DND-41 (cell line): ENCODE measurements at regions not wholly inside any gene's neighbourhood (a gene's known extent, or its start where the extent isn't known, plus 50 kb on each side); places are given as distances from the start of the nearest gene placed in this dataset.

Experiments
- ATAC-seq: fragments of 200-7000 bp; cut with Tn5 transposase; 3 replicates; pipeline ENCODE4 v1.9.1; 2021; ENCODE audit warnings: low read depth; ENCODE audit not compliant: insufficient read depth
- DNase-seq: peaks from one replicate; pipeline ENCODE4 v3.0.0-alpha.2; 2020
- H2AFZ ChIP-seq: 2 replicates; pipeline ENCODE4 v1.6.0; 2012; ENCODE audit warnings: low read depth, low read length
- H3K27ac ChIP-seq: 2 replicates; pipeline ENCODE4 v1.5.1; 2012; ENCODE audit warnings: low read length, inconsistent platforms
- H3K27me3 ChIP-seq: fragments of 200-600 bp; sonication (generic); 2 replicates; pipeline ENCODE4 v1.6.0; 2012; ENCODE audit warnings: low read length, mild to moderate bottlenecking, inconsistent platforms; ENCODE audit not compliant: insufficient read depth, poor library complexity
- H3K36me3 ChIP-seq: 2 replicates; pipeline ENCODE4 v1.5.1; 2012; ENCODE audit warnings: low read length, inconsistent platforms; ENCODE audit not compliant: insufficient read depth
- H3K4me1 ChIP-seq: 2 replicates; pipeline ENCODE4 v1.5.1; 2012; ENCODE audit warnings: mild to moderate bottlenecking, low read length; ENCODE audit not compliant: insufficient read depth
- H3K4me2 ChIP-seq: 2 replicates; pipeline ENCODE4 v1.6.0; 2012; ENCODE audit warnings: mild to moderate bottlenecking, moderate library complexity, low read length, inconsistent platforms; ENCODE audit not compliant: insufficient read depth
- H3K4me3 ChIP-seq, 2 experiments: fragments of 200-600 bp in 1 of 2; shearing (Covaris generic) in 1 of 2; 2 replicates each; pipeline ENCODE4 v1.5.1; 2012 to 2016; ENCODE audit warnings: inconsistent platforms in 2 of 2, low read length in 2 of 2, mild to moderate bottlenecking in 2 of 2, low read depth in 1 of 2, moderate library complexity in 1 of 2
- H3K79me2 ChIP-seq: 2 replicates; pipeline ENCODE4 v1.6.0; 2012; ENCODE audit warnings: low read length, inconsistent platforms; ENCODE audit not compliant: insufficient read depth
- H3K9ac ChIP-seq: 2 replicates; pipeline ENCODE4 v1.6.0; 2012; ENCODE audit warnings: low read depth, mild to moderate bottlenecking, inconsistent platforms, low read length, moderate library complexity
- H3K9me3 ChIP-seq: 2 replicates; pipeline ENCODE4 v1.5.1; 2012; ENCODE audit warnings: low read length, moderate library complexity, mild to moderate bottlenecking, inconsistent platforms; ENCODE audit not compliant: insufficient read depth, severe bottlenecking
- H4K20me1 ChIP-seq: 2 replicates; pipeline ENCODE4 v1.6.0; 2012; ENCODE audit warnings: low read length; ENCODE audit not compliant: insufficient read depth
- EZH2 ChIP-seq: IDR thresholded peaks from 3 replicates; pipeline ENCODE4 v1.6.1; 2012; ENCODE audit warnings: borderline replicate concordance, low read depth, mild to moderate bottlenecking, moderate library complexity, low read length, inconsistent platforms; ENCODE audit not compliant: severe bottlenecking
- TF ChIP-seq, protein P1 (sequence below): IDR thresholded peaks from 2 replicates; pipeline ENCODE4 v1.5.1; 2012; ENCODE audit warnings: borderline replicate concordance, low read length, moderate library complexity, mild to moderate bottlenecking; ENCODE audit not compliant: poor library complexity, severe bottlenecking; ENCODE audit errors: extremely low read depth

DNA sequence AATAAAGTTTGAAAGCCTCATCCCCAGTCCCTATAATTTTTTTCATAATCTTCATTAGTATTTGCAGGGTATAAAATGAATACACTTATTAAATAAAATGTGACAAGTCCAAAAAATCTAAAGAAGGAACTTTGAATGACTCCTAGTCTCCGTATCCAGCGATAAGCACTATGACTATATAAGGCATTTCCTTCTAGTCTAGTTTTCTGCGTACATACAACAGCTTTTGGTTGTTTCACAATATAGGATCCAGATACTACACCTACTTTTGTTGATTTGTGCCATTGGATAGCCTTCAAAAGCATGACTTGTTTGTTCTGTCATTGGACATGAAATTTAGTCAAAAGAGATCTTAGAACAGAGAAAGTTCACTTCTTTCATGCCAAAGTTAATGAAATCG lies 133.3 kb upstream of the PWP1 start:
- no peak overlapping the region for H3K9ac ChIP-seq
- no peaks in the 10 kb centered on the region for H3K9me3 ChIP-seq
- H2AFZ ChIP-seq = no peak overlapping the region
- H3K4me2 ChIP-seq = no peak overlapping the region
- H3K79me2 ChIP-seq = no peaks in the 10 kb centered on the region
- ATAC-seq (no peak), DNase-seq (no peak)
- no peaks in the 10 kb centered on the region for H3K4me1 ChIP-seq
- no peaks in the 10 kb centered on the region for H3K36me3 ChIP-seq
- no peak overlapping the region for H3K27ac ChIP-seq
- H3K27me3 ChIP-seq = peaks cover 8% of the 10 kb centered on the region
- H3K4me3 ChIP-seq = no peak overlapping the region
- TF ChIP-seq EZH2 = no peak
- TF ChIP-seq, protein P1, sequence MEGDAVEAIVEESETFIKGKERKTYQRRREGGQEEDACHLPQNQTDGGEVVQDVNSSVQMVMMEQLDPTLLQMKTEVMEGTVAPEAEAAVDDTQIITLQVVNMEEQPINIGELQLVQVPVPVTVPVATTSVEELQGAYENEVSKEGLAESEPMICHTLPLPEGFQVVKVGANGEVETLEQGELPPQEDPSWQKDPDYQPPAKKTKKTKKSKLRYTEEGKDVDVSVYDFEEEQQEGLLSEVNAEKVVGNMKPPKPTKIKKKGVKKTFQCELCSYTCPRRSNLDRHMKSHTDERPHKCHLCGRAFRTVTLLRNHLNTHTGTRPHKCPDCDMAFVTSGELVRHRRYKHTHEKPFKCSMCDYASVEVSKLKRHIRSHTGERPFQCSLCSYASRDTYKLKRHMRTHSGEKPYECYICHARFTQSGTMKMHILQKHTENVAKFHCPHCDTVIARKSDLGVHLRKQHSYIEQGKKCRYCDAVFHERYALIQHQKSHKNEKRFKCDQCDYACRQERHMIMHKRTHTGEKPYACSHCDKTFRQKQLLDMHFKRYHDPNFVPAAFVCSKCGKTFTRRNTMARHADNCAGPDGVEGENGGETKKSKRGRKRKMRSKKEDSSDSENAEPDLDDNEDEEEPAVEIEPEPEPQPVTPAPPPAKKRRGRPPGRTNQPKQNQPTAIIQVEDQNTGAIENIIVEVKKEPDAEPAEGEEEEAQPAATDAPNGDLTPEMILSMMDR = no peak
- no peaks in the 10 kb centered on the region for H4K20me1 ChIP-seq

DNA sequence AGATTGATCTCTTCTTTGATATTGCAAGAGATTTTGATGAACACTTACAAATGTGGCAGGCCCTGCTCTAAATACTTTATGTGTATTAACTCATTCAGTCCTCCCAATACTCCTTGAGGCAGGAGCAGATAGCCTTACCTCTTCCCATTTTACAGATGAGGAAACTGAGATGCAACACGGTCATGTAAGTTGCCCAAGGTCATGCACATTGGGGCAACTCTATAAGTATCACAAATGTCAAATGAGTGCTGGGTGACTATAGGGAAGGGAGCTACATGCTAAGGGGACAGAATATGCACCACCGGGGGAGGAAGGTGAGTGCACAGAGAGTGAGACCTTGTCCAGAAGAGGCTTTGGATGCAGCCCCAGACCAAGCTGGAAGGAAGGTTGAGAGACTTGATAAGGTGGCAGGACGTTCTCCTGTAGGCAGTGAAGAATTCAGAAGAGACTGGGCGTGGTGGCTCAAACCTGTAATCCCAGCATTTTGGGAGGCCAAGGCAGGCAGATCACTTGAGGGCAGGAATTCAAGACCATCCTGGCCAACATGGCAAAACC lies 132.3 kb upstream of the PWP1 start:
- H3K79me2 ChIP-seq = no peaks in the 10 kb centered on the region
- DNase-seq = no peak
- H3K4me2 ChIP-seq = no peak overlapping the region
- no peaks in the 10 kb centered on the region for H4K20me1 ChIP-seq
- TF ChIP-seq, protein P1 = no peak
- no peak for TF ChIP-seq EZH2
- no peak overlapping the region for H2AFZ ChIP-seq
- ATAC-seq = no peak
- H3K9me3 ChIP-seq = no peaks in the 10 kb centered on the region
- H3K27me3 ChIP-seq = peaks cover 3% of the 10 kb centered on the region
- H3K4me1 ChIP-seq = no peaks in the 10 kb centered on the region
- H3K36me3 ChIP-seq = no peaks in the 10 kb centered on the region
- no peak overlapping the region for H3K9ac ChIP-seq
- no peak overlapping the region for H3K27ac ChIP-seq
- H3K4me3 ChIP-seq = no peak overlapping the region

DNA sequence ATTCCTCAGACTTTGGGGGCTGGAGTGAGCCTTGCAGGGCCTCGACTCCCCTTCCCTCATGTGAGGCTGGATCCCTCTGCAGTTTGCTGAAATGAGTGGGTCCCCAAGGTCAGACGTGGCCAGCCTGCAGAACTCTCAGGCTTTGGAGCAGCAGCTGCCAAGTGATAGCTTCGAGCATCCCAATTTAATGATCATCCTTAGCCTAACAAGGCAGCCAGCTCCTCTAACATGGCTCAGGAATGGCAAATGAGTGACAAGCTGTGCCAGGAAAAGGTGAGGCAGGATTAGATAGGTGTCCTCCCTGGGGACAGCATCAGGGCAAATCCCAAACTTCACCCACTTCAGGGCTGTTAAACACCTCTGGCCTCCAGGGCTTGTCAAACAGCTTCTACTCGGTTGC lies 130.7 kb upstream of the PWP1 start:
- DNase-seq = no peak
- no peaks in the 10 kb centered on the region for H3K9me3 ChIP-seq
- H3K9ac ChIP-seq = no peak overlapping the region
- no peak for TF ChIP-seq EZH2
- TF ChIP-seq, protein P1 = no peak
- no peak overlapping the region for H3K4me3 ChIP-seq
- ATAC-seq = no peak
- peaks cover 3% of the 10 kb centered on the region for H3K27me3 ChIP-seq
- no peak overlapping the region for H3K4me2 ChIP-seq
- no peaks in the 10 kb centered on the region for H3K36me3 ChIP-seq
- no peaks in the 10 kb centered on the region for H3K4me1 ChIP-seq
- no peaks in the 10 kb centered on the region for H4K20me1 ChIP-seq
- H3K79me2 ChIP-seq = no peaks in the 10 kb centered on the region
- no peak overlapping the region for H2AFZ ChIP-seq
- H3K27ac ChIP-seq = no peak overlapping the region

DNA sequence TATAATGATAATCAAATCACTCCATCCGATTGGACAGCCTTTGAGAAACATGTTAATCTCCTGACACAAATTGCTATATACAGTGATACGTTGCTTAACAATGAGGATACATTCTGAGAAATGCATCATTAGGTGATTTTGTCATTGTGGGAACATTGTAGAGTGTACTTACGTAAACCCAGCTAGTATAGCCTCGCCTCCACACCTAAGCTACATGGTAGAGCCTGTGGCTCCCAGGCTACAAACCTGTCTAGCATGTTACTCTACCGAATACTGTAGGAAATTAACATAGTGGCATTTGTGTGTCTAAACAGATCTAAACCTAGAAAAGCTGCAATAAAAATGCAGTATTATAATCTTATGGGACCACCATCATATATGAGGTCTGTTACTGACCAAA lies 128.6 kb upstream of the PWP1 start:
- peaks cover 13% of the 10 kb centered on the region for H3K27me3 ChIP-seq
- no peak overlapping the region for H3K9ac ChIP-seq
- H4K20me1 ChIP-seq = no peaks in the 10 kb centered on the region
- H3K4me2 ChIP-seq = no peak overlapping the region
- no peak overlapping the region for H3K4me3 ChIP-seq
- TF ChIP-seq, protein P1 = no peak
- TF ChIP-seq EZH2 = no peak
- no peak overlapping the region for H2AFZ ChIP-seq
- ATAC-seq (no peak), DNase-seq (no peak)
- H3K4me1 ChIP-seq = no peaks in the 10 kb centered on the region
- no peaks in the 10 kb centered on the region for H3K36me3 ChIP-seq
- no peak overlapping the region for H3K27ac ChIP-seq
- H3K79me2 ChIP-seq = no peaks in the 10 kb centered on the region
- H3K9me3 ChIP-seq = no peaks in the 10 kb centered on the region
